Esophagus (tissue), 2 donors: ENCODE measurements at regions not wholly inside any gene's neighbourhood (a gene's known extent, or its start where the extent isn't known, plus 50 kb on each side); places are given as distances from the start of the nearest gene placed in this dataset.

ENCODE experiments used
- H3K27ac ChIP-seq, 2 donors: one replicate each; pipeline ENCODE4 v1.5.1; 2013; ENCODE audit warnings: low read depth in 2 of 2, mild to moderate bottlenecking in 2 of 2, inconsistent platforms in 1 of 2, low read length in 1 of 2, moderate library complexity in 1 of 2
- H3K27me3 ChIP-seq, 2 donors: one replicate each; pipeline ENCODE4 v1.6.1; 2013; ENCODE audit warnings: low read length in 2 of 2, control low read depth in 1 of 2, mild to moderate bottlenecking in 1 of 2; ENCODE audit not compliant: insufficient read depth in 2 of 2, control insufficient read depth in 1 of 2
- H3K36me3 ChIP-seq, 2 donors: one replicate each; pipeline ENCODE4 v1.6.1; 2013; ENCODE audit warnings: low read length in 1 of 2; ENCODE audit not compliant: control insufficient read depth in 2 of 2, insufficient read depth in 2 of 2
- H3K4me1 ChIP-seq, 2 donors: one replicate each; pipeline ENCODE4 v1.6.1; 2013; ENCODE audit warnings: low read length in 1 of 2; ENCODE audit not compliant: control insufficient read depth in 2 of 2, insufficient read depth in 2 of 2
- H3K4me3 ChIP-seq, 2 donors: one replicate each; pipeline ENCODE4 v1.5.1; 2013; ENCODE audit warnings: low read length in 2 of 2, mild to moderate bottlenecking in 2 of 2, low read depth in 1 of 2, moderate library complexity in 1 of 2
- H3K9me3 ChIP-seq, 2 donors: one replicate each; pipeline ENCODE4 v1.6.1; 2013; ENCODE audit warnings: mild to moderate bottlenecking in 2 of 2, low read depth in 1 of 2, low read length in 1 of 2, moderate library complexity in 1 of 2; ENCODE audit not compliant: control insufficient read depth in 2 of 2, insufficient read depth in 1 of 2
- WGBS, 2 donors: extraction: QIAGEN DNeasy Blood & Tissue Kit; methylation state at CpG; one replicate each; pipeline ENCODE4 v1.1.7; 2013; 5-methylcytosine and 5-hydroxymethylcytosine counted together
- donor health status: healthy with polysubstance abuse.
- donor health status: Bipolar disorder and iron deficiency.

- H3K27ac ChIP-seq: no peak overlapping the region
- no peak overlapping the region for H3K4me3 ChIP-seq
- H3K36me3 ChIP-seq: no peaks in the 10 kb centered on the region
- H3K27me3 ChIP-seq: no peaks in the 10 kb centered on the region
- no peaks in the 10 kb centered on the region for H3K4me1 ChIP-seq
- 86 to 90% methylated on average over 1 of the region's 1 CpG for WGBS, 2 donors
- no peaks in the 10 kb centered on the region for H3K9me3 ChIP-seq
These were observed 698.1 kb downstream of the DHX35 start for GRCh38 chr20:39660226-39660625.

- H3K9me3 ChIP-seq: no peaks in the 10 kb centered on the region
- H3K4me1 ChIP-seq: no peaks in the 10 kb centered on the region
- H3K27ac ChIP-seq: no peak overlapping the region
- no peaks in the 10 kb centered on the region for H3K36me3 ChIP-seq
- H3K27me3 ChIP-seq: no peaks in the 10 kb centered on the region
- 76 to 85% methylated on average over 9 of the region's 9 CpGs for WGBS, 2 donors
- no peak overlapping the region for H3K4me3 ChIP-seq
These were observed 696.7 kb downstream of the DHX35 start for GRCh38 chr20:39658662-39659409.

- Histone ChIP-seq H3K4me1 (peaks cover 0 to 2% of the 10 kb centered on the region in 2 donors), H3K27ac (no peak overlapping the region), H3K4me3 (no peak overlapping the region), H3K27me3 (no peaks in the 10 kb centered on the region), H3K36me3 (no peaks in the 10 kb centered on the region), H3K9me3 (no peaks in the 10 kb centered on the region)
- 40 to 47% methylated on average over 4 of the region's 4 CpGs for WGBS, 2 donors
These were observed 692.0 kb downstream of the DHX35 start for GRCh38 chr20:39654171-39654570.

DNA sequence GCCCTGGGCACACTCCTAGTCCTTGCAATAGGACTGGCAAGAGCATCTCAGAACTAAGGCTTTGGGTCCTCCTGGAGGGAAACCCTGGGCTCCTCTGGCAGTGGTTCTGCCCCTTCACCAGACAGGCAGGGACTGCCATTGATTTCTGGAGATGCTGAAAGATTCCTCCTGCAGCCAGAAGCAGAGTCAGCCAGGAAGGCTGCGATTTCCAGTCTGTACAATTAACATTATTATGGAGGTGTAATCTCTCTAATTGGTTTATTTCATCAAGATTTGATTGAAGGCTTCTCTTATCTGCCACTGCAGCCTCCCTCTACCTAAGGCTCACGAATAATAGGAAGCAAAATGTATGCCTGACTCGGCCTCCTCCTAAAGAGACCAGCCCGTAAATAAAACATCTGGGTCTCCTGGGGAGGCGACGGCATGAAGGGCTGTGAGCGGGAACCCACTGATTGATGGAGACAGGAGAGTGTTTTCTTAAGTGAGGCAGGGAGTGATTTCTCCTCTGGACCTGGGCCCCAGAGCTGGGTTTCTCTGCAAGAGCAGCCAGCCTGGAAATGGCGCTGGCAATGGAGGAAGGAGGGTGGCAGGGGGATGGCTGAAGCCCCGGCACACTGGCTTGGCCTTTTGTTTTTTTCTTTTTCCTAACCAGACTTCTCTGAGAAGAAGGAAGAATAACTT is 689.6 kb downstream of the DHX35 start:
- 69 to 71% methylated on average over 9 of the region's 9 CpGs for WGBS, 2 donors
- no peaks in the 10 kb centered on the region for H3K27me3 ChIP-seq

GRCh38 chr20:39646874-39647413 is 684.8 kb downstream of the DHX35 start:
- H3K4me3 ChIP-seq: no peak overlapping the region
- WGBS, 2 donors: 38 to 48% methylated on average over 7 of the region's 7 CpGs
- no peaks in the 10 kb centered on the region for H3K36me3 ChIP-seq
- no peak overlapping the region for H3K27ac ChIP-seq
- H3K4me1 ChIP-seq: no peaks in the 10 kb centered on the region
- no peaks in the 10 kb centered on the region for H3K9me3 ChIP-seq
- no peaks in the 10 kb centered on the region for H3K27me3 ChIP-seq

More for the DNA sequence above, 689.6 kb downstream of the DHX35 start:
- Histone ChIP-seq H3K4me3 (no peak overlapping the region), H3K27ac (no peak overlapping the region), H3K9me3 (no peaks in the 10 kb centered on the region), H3K36me3 (no peaks in the 10 kb centered on the region), H3K4me1 (peaks cover 0 to 2% of the 10 kb centered on the region in 2 donors)

DNA sequence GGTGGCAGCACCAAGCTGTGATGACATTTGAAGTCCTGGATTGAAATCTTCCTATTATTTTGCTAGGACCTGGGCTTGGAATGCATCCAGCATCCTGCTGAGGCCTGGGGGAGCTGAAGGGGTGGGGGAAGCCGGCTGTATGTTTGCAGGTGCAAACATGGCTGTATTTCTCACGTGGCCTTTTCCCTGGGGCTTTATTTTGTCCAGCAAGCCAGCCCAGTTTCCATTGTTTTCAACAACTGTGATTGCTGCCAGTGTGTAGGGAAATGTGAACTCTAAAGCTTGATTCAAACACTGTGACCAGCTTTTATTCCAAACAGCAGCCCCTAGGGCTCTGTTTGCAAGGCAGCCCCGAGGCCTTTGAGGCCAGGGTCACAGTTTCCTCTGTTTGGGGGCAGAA is 683.0 kb downstream of the DHX35 start:
- Histone ChIP-seq H3K4me3 (no peak overlapping the region), H3K4me1 (no peaks in the 10 kb centered on the region), H3K9me3 (no peaks in the 10 kb centered on the region), H3K36me3 (no peaks in the 10 kb centered on the region), H3K27me3 (no peaks in the 10 kb centered on the region), H3K27ac (no peak overlapping the region)
- WGBS, 2 donors: 21 to 23% methylated on average over 3 of the region's 3 CpGs

DNA sequence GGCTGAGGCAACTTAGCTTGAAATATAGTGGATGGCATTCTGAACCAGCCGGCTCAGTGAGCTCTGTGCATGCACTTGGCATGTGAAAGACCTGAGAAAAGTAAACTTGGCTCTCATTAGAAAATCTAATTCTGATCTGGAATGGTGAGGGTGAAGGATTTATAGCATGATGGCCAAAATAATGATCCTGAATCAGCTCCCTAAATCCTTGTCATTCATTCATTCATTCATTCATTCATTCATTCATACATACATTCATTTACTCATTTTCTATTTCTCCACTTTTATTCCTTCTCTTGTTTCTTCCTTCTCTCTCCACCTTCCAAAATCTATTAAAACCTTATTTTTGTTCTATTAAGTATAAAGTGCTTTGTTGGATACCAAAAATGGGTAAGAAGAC is 681.1 kb downstream of the DHX35 start:
- no peak overlapping the region for H3K4me3 ChIP-seq

DNA sequence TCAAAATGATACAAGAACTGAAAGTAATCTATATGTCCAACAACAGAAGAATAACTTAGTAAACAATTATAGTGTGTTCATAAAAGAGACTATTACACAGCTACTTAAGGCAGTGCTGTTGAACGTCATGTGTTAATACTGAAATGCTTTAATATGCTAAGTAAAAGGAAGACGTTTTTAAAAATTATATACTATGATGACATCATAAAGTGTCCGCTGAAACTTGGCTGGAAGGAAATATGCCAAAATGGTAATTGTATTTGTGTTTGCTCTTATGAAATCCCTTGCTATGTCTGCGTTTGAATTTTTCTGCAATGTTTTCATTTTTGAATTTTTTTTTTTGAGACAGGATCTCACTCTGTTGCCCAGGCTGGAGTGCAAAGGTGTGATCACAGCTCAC is 679.3 kb downstream of the DHX35 start:
- Histone ChIP-seq H3K9me3 (no peaks in the 10 kb centered on the region), H3K4me1 (no peaks in the 10 kb centered on the region), H3K27me3 (no peaks in the 10 kb centered on the region), H3K36me3 (no peaks in the 10 kb centered on the region), H3K27ac (no peak overlapping the region), H3K4me3 (no peak overlapping the region)
- 68% methylated on average over 4 of the region's 4 CpGs for WGBS, 2 donors

More for the DNA sequence above, 681.1 kb downstream of the DHX35 start:
- Histone ChIP-seq H3K4me1 (no peaks in the 10 kb centered on the region), H3K9me3 (no peaks in the 10 kb centered on the region), H3K36me3 (no peaks in the 10 kb centered on the region), H3K27ac (no peak overlapping the region), H3K27me3 (no peaks in the 10 kb centered on the region)
- WGBS, 2 donors: 41 to 54% methylated on average over 1 of the region's 1 CpG

GRCh38 chr20:39640147-39640546 is 678.0 kb downstream of the DHX35 start:
- Histone ChIP-seq H3K27me3 (no peaks in the 10 kb centered on the region), H3K4me3 (no peak overlapping the region), H3K4me1 (no peaks in the 10 kb centered on the region), H3K9me3 (no peaks in the 10 kb centered on the region), H3K36me3 (no peaks in the 10 kb centered on the region), H3K27ac (no peak overlapping the region)
- 94 to 95% methylated on average over 8 of the region's 8 CpGs for WGBS, 2 donors
